HG03432 (cell line): ENCODE measurements at regions not wholly inside any gene's neighbourhood (a gene's known extent, or its start where the extent isn't known, plus 50 kb on each side); places are given as distances from the start of the nearest gene placed in this dataset.
"Not testable (repeated sequence)": the region's sequence is repeated elsewhere in the genome, so short reads cannot be mapped to it uniquely, and the experiment has no call there.

ENCODE experiments used
- ATAC-seq: cut with Tn5 transposase; IDR thresholded peaks from one replicate; pipeline ENCODE4 v1.9.1; 2021; ENCODE audit warnings: mild to moderate bottlenecking, moderate library complexity; ENCODE audit not compliant: unreplicated experiment

DNA sequence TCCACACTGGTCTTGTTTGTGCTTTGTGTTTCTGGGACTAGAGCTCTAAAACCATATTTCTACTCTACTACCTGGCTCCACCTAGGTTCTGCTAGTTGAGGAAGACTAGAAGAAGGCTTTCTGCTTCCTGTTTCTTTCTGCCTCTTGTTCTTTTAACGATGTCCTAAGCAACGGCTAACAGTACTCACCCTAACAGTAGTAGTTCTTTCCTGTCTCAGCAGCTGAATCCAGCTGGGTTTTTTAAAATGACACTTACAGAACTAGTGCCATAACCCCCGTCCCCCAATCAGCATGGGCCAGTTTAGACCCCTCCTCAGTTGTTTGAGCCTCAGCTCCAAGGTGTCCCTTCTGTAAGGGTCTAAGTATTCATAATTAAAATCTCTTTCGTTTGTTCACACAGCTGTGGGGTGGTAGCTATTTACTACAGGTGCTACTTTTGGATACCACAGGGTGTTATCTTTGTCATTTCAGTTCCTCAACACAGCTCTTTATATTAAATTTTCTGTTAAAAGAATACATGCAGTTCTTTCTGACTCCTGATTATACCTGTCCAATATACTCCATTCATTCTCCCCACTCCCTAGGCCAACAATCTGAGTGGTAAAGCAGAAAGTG is 790.2 kb downstream of the DHX35 start:
- no peak for ATAC-seq

DNA sequence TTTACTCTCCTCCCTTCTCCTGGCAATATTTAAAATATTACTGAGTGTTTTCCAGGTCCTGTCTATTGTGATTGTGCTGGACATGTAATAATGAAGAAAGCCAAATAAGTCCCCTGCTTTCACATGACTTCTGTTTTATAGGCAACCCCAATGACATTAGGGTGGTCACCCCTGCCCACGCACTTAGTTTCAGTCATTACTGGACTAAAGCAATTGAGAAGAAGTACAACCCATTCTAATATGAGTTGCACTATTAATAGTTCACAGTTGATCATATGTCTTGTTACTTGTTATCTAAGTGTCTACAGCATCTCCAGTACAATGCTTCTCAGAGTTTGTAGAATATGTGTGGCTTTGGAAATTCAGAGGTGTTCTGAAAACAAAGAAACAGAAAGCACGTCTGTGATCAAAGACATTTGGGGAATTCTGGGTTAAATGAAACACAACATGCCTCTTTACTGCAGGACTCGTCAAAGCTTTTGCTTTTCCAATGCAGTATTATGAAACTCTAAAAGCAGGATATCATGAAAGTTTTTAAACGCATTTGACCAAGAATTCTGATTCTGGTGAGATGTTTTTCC is 789.5 kb downstream of the DHX35 start:
- no peak for ATAC-seq

- no peak for ATAC-seq
Observed at GRCh38 chr20:39745380-39745779, 783.2 kb downstream of the DHX35 start.

DNA sequence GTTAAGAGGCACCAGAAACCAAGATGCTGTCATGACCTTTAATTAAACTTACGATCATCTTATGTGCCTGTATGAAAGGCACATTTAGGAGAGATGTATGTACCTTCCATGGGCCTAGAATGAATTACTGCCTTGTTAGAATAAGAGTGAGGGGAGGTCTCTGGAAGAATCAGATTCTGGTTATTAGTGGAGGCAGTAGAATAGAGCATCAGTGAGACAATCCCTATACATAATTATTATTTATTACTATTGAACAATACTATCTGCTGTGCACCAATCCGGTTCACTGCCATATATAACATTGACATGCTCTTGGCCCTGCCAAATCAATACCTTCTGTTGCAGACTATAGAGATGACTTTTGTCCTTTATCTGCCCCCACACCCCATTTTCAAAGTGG is 776.5 kb downstream of the DHX35 start:
- no peak for ATAC-seq

DNA sequence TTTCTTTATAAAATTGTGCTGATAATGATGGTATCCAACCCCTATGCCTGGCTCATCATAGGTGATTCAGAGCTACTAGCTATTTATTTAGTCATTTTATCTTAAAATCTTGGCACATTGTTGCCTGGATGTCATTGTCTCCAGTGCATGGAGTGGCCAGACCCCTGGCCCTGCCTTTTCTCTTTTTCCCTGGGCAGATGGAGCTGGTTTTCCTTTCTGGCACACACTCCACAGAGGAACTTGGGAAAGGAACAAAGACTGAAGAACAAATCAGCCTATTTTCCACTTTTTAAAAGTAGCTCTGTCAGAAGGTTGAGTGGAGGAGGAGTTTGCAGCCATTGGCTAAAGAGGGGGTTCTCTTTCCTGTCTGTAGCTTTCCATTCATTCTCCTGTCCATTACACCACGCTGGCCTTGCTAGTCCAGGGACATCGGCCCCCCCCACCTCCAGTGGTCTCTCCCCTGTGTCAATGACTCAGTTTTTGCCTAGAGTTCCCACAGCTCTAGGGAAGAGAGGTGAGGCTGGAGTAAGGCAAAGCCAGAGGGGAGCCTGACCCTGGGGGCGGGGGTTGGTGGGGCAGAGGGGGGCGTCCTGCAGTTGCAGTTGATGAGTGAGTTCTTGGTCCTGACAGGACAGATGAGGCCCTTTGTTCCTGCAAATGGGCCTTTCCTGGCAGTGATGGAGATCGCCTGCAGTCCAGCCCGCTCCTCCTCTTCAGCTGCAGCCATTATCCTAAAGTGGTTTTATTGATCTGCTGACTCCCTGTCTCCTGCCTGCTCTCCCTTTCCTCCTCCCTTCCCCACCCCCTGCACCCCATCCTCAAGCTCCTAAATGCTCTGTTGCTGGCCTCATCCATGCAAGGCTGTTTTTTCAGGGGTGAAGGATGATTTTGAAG is 774.5 kb downstream of the DHX35 start:
- no peak for ATAC-seq

DNA sequence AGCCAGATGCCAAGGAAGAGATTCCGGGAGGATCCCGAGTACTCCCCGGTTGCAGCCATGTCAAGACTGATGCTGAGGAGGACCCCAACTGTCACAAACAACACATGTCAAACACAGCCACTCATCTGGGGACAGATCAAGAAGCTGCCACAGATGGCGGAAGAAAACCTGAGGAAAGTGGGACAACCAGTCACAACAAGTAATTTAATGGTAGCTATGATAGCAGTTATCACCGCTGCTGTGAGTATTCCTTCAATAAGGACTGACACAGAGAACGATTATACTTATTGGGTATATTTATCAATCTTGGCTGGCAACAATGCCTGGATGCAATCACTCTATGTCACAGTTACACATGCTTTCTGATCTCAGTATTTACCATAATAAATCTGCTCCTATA is 763.4 kb downstream of the DHX35 start:
- not testable (repeated sequence) for ATAC-seq

GRCh38 chr20:39719293-39719692 is 757.1 kb downstream of the DHX35 start:
- ATAC-seq: no peak

- no peak for ATAC-seq
Observed at GRCh38 chr20:39717936-39718335, 755.8 kb downstream of the DHX35 start.

DNA sequence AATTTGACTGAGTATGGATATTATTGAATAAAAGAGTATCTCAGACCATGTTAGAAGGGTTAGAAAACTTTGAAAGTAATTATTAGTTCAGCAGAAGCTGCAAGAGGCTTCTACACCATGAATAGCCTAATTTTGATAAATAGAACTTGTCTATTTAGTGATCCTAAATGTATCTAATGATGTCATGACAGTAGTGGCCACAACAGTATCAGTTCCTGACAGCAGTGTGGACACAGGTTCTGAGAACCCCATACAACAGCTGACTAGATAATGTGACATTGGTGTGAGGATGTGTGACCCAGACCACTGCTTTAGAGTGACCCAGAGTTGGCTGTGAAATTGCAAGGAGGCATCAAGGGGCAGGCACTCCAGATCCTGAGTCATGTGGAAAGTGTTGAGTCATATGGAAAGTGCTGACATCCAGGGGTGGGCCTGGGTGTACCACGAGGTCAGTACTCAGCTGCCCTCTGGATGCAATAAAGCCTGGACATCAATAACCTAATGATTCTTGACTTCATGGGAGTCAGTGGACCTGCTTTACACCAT is 754.7 kb downstream of the DHX35 start:
- no peak for ATAC-seq

DNA sequence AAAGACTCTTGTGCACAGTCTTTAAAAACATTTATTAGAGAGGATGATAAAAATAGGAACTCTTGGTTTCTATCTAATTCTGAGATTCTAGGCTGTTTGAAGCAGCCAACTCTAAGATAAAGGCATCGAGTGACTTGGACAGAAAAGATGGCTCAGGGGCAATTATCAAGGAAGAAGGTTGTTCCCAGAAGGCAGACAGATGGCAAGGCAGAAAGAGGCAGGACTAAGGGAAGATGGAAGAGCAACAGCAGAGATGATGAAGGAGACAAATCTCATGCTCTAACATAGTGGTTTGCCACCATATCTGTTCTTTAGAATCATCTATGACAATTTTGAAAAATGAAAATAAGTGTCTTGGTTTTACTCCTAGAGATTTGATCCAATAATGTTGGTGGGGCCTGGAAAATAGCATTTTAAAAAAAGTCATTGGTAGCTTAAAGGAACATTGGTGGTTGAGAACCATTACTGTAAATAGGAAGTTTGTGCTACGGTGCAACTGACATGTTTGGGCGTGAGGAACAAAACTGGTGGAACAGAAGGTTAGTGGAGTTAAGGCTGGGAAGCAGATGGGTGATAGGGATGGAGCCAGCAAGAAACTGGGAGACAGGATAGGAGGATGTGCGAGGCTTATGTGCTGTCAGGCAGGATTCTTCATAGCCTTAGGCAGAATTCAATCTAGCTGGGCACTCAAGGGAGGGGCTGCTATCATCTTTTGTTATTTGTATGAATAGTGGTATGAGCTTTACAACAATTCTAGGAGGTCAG is 751.1 kb downstream of the DHX35 start:
- no peak for ATAC-seq

- ATAC-seq: no peak
Observed at GRCh38 chr20:39706184-39706663, 744.1 kb downstream of the DHX35 start.

- no peak for ATAC-seq
Observed at GRCh38 chr20:39705032-39705431, 742.9 kb downstream of the DHX35 start.

DNA sequence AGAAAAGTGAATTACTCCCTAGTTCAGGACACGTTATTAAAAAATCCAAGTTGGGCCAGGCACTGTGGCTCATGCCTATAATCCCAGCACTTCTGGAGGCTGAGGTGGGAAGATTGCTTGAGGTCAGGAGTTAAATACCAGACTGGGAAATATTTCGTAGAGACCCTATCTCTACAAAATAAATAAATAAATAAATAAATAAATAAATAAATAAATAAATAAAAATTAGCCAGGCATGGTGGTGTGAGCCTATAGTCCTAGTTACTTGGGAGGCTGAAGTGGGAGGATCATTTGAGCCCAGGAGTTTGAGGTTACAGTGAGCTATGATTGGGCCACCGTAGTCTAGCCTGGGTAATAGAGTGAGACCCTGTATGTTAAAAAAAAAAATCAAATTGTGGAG is 741.2 kb downstream of the DHX35 start:
- ATAC-seq: not testable (repeated sequence)

DNA sequence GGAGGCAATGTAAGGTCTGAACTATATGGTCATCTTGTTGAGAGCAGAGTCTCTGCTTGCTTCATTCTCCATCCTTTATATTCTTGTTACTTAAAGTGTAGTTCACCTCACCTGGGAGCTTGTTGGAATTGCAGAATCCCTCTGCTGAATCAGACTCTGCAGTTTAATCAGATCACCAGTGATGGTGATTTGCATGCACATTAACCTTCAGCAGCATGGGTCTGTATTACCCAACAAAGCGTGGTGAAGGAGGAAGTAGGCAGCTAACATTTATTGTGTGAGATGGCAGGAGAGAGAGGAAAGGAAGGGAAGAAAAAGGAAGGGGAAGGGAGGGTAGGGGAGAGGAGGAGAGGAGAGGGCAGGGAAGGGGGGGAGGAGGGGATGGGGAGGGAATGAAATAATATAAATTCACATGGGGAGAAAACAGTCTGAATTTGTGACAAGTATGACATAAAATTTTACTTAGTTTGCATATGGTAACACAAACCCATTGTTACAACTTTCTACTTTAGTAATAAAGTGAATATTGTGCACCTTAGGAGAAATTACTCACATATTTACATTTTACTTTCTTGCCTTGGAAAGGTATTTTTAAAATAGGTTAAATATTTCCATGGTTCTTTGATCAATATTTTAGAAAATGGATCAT is 740.7 kb downstream of the DHX35 start:
- no peak for ATAC-seq

GRCh38 chr20:39700528-39700927 is 738.4 kb downstream of the DHX35 start:
- no peak for ATAC-seq

DNA sequence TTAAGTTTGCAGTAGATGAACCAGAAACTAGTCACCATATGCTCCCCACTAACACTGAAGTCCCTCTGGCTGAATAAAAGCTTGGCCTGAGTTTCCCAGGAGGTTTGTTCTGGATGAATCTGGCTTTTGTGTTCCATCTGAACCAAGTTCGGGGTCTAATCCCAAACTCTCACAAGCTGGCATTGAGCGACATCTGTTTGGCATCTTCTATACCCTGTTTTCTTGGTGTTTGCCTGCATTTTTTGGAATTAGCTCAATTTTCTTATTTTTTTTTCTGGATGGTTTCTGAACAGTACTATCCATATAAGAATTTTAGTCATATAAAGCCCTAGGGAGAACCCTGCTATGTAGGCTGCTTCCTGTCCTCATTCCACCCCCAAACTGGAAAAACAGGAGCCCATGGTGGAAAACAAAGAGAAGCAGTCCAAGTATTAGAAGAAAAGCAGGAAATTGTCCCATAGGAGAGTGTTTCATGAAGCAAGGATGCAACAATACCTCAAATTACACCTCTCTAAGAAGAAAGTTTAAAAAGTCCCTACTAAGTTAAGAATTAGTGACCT is 737.1 kb downstream of the DHX35 start:
- no peak for ATAC-seq

- ATAC-seq: no peak
Observed at GRCh38 chr20:39698752-39699151, 736.6 kb downstream of the DHX35 start.

GRCh38 chr20:39691151-39691862 is 729.2 kb downstream of the DHX35 start:
- ATAC-seq: no peak

DNA sequence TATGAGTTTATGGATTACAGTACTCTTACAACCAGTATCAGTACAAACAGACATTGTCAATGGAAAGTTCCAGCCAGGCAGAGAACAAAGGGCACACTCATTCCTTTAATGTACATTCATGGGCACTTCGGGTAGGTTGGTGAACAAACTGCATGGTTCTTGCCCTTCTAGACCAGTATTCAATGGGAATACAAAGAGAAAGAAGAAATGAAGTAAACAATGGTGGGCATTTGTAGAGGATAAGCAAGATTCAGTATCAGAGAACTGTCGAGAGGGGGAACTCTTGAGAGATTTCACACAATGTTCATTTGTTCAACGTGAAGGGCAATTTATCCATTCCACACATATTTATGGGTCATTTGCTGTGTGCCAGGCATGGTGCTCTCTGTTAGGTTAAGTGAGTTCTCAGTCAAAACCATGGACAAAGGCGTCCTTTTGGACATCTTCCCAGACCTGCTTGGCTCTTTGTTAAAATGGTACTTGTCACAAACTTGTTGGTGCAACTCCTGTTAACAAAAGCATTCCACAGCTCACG is 714.8 kb downstream of the DHX35 start:
- ATAC-seq: no peak
